NCI-H2029 (cell line): ENCODE measurements at regions not wholly inside any gene's neighbourhood (a gene's known extent, or its start where the extent isn't known, plus 50 kb on each side); places are given as distances from the start of the nearest gene placed in this dataset.
A peak's percentile ranks its signal among the peaks of the same experiment; 100 is the strongest.
"Not testable (repeated sequence)": the region's sequence is repeated elsewhere in the genome, so short reads cannot be mapped to it uniquely, and the experiment has no call there.

Experiments
- DNase-seq: peaks from one replicate; lab custom pipeline; 2025; lab: John Stamatoyannopoulos, UW

DNA sequence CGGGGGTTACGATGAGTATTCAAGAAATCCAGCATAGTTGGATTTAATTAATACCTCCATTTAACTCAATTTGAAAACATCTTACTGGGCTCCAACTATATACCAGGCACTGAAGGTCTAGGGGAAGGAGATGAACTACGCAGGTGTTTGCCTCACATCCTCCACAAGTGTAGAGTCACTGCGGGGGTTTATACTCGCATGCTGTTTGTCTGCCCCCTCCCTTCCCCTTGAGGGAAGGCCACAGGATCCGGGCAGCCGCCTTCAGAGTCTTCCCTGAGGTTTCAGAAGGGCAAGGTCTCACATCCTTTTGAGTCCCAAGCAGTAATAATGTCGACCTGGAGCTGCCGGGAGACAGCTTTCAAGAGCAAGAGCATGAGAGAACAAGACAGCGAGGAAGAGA is 142.4 kb upstream of the GALNT2 start:
- DNase-seq: no peak

DNA sequence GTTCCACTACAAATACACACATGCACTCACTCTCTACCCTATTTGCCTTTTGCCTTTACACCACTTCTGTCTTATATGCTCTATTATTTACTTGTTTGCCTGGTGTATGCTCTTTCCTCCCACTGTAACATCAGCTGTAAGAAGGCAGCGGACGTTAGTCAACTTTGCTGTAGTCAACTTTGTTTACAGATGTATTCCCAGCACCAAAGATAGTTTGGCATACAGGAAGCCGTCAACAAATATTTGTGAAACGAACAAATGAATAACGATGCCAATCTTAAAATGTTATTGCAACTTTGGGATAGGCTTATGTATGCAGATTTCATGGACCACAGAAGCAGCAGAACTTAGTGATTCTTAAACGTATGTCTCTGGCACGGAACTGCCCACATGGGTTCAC is 138.3 kb upstream of the GALNT2 start:
- no peak for DNase-seq

DNA sequence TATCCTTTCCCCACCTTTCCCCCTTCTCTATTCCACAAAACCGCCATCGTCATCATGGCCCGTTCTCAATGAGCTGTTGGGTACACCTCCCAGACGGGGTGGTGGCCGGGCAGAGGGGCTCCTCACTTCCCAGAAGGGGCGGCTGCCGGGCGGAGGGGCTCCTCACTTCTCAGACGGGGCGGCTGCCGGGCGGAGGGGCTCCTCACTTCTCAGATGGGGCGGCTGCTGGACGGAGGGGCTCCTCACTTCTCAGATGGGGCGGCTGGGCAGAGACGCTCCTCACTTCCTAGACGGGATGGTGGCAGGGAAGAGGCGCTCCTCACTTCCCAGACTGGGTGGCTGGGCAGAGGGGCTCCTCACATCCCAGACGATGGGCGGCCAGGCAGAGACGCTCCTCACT is 135.3 kb upstream of the GALNT2 start:
- not testable (repeated sequence) for DNase-seq

DNA sequence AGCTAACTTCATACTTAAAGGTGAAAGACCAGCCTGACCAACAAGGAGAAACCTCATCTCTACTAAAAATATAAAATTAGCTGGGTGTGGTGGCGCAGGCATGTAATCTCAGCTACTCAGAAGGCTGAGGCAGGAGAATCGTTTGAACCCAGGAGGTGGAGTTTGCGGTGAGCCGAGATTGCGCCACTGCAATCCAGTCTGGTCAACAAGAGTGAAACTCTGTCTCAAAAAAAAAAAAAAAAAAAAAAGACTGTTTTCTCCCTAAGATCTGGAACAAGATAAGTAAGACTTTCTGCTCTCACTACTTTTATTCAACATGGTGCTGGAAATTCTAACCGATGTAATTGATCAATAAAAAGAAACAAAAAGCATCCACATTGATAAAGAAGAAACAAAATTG is 131.9 kb upstream of the GALNT2 start:
- not testable (repeated sequence) for DNase-seq

DNA sequence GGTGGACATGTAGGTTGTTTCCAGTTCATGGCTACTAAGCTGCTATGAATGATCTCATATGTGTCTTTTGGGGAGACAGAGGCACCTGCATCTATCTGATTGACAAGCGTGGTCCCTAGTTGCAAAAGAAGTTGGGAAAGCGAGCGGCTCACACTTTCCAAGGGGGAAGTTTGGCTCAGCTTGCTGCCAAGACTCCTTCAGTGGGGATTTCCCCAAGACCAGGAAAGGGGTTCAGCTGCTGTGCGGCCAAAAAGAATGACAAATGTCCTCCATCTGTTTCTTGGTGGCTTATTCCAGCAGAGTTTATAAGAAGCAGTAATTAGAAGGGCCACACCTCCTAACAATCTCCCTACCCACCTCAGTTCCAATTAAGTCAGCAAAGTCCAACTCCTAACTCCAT is 128.5 kb upstream of the GALNT2 start:
- no peak for DNase-seq

DNA sequence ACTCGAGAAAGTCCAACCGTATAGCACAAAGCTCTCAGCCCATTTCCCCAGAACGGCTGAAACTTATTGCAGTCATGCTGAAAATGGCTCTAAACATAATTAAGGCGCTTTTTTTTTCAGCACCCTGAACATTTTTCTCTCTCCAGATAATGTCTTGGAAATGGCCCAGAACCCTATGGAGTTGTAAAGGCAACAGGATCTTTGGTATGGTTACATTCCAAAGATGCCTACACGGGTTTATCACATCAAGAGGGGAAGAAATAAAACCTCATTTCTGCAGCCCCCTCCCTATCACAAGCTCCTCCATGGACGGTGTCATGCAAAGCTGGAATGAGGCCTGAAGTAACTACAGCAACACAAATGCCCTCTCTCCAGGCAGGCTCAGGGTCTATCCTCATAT is 126.4 kb upstream of the GALNT2 start:
- DNase-seq: no peak

DNA sequence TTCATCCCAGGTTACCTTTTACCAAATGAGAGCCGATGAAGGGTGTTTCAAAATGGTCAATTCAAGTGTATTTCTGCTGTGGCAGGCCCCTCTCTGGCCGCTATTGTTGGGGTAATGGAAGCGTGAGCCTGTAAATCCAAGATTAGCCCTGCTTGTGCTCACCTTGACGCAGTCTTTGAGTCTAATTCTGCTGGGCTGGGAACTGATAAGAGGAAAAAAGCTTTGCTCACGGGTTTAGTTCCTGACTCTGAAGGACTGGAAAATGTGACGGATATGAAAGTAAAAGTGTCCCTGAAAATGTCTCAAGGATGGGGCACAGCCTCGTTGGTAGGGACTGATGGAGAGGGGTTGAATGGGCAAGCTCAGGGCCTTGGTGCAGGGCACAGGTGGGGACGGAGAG is 125.9 kb upstream of the GALNT2 start:
- no peak for DNase-seq

DNA sequence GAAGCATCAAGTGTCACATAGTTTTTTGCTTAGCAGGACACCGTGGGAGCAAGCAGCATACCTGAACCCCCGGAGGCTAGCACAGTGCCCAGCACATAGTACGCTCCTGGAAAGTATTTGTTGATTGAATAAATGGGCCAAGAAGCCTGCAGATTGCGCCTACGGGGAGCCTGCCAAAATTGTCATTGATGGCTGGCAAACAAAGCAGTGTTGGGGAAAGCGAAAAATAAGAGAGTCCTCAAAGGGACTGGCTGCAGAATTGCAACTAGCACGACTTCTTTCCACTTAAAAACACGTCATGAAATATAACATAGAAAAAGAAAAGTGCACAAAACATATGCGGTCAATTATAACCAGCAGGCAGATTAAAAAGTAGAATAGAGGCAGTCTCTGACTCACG is 125.2 kb upstream of the GALNT2 start:
- no peak for DNase-seq

DNA sequence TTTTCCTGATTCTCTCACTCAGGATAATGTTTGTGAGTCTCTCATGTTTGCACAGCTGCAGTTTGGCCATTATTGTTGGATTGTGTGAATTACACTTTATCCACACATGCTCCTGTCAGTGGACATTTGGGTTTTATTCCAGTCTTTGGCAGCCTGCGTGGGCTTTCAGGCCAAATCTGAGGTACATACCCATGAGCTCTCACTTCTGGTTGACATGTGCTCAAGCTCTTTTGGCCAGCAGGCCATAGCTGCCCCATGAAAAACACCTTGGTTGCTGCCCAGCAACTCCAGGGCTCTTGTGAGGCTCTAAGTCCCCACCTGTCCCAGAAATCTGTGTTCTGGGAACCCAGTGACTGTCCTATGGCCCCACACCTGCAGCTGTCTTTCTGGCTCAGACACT is 124.5 kb upstream of the GALNT2 start:
- peak; percentile 29 for DNase-seq

DNA sequence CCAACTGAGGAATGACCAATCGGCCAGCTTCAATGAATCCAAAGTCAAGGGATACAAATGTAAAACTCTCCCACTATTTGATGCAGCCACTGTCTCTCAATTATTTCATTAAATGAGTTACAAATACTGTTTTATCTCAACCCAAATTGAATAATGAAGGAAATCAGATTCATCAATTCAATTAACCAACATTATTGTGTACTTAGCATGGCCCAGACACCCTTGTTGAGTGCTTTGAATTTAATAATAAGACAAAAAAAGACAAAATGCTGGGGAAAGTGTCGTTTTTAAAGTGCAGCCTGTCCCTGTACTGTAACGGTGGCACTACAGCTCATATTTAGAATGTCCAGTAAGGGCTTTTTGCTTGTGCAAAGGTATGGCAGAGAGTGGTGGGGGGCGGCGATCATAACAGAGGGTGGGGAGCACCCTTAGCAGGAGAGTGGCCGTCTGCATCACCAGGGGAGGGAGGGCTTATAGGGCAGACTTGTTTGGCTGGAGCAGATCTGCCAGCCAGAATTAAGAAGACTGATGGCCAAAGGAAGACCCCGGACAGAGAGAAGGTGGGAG is 123.8 kb upstream of the GALNT2 start:
- no peak for DNase-seq

DNA sequence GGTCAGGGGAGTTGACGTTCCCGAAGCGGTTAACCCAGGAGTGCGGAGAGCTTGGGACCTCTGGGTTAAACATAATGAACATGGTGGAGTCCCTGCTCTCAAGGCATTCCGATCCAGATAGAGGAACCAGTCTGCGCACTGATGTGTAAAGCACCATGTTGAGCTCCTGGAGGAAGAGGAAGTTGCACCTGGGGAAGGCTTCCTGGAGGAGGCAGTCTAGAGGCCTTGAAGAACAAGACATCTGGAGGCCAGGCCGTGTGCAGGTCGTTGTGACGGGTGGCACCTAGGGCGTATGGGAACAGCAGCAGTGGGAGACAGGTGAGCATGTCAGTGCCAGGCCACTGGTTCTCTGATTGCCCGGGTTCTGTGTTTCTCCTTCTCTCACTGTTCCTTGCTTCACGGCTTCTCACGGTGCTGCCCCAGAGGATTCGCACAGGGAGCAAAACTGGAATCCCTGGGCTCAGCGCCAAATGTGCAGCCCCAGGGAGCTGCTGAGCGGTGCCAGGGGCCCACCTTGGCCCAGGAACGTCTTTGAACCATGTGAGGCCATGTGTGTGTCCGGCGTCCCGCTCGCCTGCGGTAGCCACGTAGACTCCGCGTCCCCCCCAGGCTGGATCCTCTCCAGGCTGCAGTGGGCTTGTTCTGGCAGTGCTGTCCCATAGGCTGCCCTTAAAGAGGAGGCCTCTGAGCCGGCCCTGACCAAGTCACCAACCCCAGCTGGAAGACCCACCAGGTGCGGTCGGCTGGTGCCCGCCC is 122.9 kb upstream of the GALNT2 start:
- no peak for DNase-seq

DNA sequence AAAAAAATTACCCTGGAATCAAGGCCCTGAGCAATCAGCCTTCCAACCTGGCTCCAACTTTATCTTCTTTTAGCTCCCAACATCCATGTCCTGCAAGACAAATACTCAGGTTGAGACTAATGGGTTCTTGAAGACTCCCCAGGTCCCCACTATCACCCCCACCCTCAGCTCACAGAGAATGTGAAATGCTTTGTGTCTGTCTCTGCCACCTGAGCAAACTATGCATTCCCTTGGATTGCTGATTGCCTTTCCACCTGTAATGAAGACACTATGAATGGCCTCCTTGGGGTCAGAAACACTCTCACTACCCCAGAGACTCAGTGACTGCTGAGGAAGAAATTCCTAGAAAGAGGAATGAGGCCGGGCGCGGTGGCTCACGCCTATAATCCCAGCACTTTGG is 121.2 kb upstream of the GALNT2 start:
- DNase-seq: no peak

DNA sequence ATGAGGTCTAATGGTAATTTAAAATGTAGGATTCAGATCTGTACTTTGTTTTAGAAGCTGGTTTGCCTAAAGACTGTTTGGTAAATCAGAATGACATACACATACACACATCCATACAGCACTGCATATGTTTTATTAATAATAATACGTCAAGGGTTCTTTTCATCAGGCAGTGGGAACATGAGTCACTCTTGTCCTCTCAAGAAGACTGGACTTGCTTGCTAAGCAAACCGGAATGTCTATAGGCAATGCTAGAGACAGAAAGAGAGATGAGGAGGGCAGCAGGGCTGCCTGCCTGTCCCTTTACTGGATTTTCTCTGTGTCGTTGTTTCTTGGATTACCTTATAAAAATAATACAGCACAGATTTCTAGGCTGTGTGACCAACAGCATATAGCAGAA is 119.1 kb upstream of the GALNT2 start:
- DNase-seq: no peak

DNA sequence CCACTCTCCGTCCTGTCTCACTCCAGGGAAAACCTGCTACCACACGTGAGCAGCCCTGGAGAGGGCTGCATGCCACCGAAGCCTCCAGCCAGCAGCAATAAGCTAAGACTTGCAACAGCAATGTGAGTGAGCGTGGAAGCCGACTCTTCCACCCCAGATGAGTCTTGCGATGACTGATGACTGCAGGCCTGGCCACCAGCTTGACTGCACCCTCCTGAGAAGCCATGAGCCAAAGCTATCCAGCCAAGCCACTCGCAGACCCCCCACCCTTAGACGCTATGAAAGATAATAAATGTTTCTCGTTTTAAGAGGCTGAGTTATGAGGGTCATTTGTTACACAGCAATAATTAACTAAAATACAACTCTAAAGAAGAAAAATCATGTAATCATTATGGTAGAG is 118.6 kb upstream of the GALNT2 start:
- DNase-seq: no peak

DNA sequence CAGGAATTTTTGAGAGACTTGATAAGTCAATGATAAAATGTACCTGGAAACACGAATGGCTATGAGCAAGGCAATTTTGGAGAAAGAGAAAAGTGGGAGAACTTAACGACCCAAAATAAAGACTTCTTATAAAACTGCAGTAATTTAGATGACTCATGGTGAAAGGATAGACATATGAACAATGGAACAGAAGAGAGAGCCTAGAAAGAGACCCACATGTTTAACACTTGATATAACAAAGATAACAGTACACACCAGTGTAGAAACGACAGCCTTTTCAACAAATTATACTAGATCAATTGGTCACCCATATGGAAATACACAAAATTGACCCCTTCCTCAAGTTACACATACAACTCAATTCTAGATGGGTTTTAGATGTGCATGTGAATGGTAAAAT is 117.5 kb upstream of the GALNT2 start:
- no peak for DNase-seq

DNA sequence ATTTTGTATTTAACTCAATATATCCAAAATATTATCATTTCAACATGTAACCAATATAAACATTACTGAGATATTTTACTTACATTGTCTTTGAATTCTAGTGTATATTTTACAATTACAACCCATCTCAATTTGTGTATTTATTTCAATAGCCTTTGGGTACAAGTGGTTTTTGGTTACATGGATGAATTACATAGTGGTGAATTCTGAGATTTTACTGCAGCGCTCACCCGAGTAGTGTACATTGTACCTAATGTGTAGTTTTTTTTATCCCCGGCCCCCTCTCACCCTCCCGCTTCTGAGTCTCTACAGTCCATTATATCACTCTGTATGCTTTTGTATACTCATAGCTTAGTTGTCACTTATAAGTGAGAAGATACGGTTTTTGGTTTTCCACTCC is 117.0 kb upstream of the GALNT2 start:
- peak; percentile 4 for DNase-seq

DNA sequence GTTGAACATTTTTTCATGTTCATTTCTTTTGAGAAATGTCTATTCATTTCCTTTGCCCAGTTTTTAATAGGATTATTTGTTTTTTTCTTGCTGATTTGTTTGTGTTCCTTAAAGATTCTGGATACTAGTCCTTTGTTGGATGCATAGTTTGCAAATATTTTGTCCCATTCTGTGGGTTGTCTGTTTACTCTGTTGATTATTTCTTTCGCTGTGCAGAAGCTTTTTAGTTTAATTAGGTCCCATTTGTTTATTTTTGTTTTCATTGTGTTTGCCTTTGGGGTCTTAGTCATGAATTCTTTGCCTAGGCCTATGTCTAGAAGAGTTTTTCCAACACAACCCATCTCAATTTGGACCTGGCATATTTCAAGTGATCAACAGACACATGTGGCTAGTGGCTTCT is 116.1 kb upstream of the GALNT2 start:
- DNase-seq: no peak

DNA sequence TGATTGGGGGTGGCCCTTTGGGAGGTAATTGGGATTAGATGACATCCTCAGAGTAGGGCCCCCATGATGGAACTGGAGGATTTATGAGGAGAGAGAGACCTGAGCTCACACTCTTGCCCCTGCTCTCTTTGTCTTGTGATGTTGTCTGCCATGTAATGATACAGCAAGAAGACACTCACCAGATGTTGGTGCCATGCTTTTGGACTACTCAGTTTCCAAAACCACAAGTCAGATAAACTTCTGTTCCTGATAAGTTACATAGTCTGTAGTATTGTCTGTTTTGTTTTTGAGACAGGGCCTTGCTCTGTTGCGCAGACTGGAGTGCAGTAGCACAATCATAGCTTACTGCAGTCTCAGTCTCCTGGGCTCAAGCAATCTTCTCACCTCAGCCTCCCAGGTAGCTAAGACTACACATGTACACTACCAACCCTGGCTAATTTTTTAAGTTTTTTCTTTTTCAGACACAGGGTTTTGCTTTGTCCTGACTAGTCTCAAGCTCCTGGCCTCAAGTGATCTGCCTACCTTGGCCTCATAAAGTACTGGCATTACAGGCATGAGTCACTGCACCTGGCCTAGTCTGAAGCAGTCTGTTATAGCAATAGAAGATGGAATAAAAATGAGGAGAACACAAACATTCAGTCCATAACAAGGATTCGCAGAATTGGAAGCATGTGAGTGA is 115.0 kb upstream of the GALNT2 start:
- no peak for DNase-seq

DNA sequence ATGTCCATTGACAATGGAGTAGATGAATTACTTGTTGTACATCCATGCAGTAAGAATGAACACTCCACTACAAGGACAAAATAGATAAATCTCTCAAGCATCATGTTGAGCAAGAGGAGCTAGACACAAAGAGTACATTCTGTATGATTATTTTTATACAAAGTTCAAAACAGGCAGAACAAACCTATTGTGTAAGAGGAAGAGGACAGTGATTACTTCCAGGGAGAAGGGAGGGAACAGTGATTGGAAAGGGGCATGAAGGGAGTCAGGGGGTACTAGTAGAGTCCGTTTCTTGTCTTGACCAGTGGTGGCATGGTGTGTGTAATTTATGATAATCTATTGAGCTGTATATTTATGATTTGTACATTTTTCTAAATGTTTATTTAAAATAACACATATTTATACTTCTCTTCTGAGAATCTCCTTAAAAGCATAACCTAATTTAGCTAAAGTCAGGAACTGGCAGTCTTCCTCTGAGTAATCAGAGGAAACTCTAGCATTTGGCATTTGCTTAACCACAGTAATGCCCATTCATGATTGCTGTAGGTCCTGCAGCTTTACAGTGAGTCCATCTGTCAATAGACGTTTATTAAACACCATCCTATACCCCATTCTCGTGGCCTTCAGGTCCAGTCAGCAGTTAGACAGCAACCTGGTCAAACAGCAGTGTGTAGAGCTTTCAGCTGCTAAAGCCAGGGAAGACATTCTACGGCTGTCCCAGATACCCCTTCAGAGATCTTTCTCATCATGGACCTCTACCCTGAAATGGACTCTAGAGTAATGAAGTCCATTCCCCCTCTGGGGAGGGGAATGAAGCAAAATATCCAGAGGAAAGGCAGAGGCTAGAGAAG is 114.1 kb upstream of the GALNT2 start:
- no peak for DNase-seq

DNA sequence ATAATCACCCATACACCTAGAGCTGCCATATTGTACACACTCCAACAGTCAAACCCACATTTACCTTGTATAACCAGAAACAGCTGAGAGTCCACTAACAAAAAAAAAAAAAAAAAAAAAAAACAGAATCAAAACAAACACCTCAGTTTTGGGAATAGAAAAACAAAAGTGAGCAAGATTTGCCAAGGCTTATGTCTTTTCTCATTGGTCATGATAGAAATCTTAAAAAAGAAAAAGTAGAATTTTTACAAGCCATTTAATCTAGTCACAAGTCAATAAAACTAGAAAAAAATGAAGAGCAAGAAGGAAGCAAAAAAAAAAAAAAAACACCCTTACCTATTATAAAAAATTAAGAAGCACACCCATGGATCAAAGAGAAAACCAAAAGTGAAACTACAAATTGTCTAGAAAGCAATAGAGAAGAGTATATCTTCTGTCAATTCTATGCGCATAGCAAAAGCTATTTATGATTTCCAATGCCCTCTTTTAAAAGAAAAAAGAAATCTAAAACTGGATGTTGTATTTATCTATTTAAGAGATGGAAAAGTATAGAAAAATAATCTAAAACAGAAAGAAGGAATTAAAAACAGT is 113.2 kb upstream of the GALNT2 start:
- peak; percentile 3 for DNase-seq

DNA sequence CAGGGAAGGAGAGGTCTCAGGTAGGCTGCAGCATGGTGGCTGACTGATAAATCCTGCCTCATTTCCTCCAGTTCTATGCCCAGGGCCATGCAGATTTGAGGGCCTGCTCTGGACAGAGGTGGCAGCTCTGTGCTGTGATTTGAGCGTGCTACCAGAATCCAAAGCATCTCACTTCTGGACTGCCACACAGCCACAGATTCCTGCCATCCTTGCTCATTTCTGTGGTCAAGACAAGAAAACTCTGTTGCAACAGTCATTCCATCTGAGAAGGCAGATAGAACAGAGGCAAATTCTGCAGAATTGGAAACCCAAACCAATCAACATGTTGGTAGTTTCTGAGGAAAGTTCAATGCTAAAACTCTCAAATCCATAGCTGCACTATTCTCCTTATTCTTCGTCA is 102.8 kb upstream of the GALNT2 start:
- DNase-seq: no peak

DNA sequence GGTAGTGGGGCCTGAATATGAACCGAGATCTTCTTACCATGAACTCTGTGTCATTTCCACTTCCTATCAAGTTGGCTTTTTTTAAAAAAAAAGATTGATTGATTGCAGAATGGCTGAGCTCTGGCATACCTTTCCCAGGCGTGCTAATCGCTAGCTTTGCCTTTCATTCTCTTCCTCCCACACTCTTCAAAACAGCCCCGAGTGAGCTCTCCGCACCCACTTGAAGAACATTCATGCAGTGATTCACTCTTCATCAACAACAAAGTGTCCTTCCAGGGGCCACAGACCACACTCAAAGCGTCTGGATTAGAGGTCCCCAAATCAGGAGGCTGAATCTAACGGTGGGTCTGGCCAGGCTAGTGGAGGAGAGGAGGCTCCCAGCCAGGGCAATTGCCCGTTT is 96.3 kb upstream of the GALNT2 start:
- no peak for DNase-seq
